NCI-H2196 (cell line): ENCODE measurements at regions not wholly inside any gene's neighbourhood (a gene's known extent, or its start where the extent isn't known, plus 50 kb on each side); places are given as distances from the start of the nearest gene placed in this dataset.

Experiments used
- DNase-seq: peaks from one replicate; lab custom pipeline; 2025; ENCODE audit not compliant: unreplicated experiment; lab: John Stamatoyannopoulos, UW

DNA sequence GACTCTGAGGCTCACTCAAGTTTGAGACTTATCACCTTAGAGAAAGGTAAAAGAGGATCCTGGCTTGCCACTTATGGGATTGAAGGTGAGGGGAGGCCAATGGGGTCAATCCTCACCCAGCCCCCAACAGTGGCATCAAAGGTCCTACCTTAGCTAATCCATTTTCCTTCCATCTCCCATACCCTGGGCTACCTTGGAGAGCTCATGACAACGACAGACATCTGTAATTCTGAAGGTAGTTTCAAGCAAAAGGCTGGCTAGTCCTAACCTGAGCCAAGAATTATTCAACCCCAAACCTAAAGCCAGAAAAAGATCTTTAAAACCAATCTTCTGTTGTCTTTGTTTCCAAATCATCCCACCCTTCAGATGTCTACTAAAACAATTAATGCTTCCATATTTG, 179.2 kb upstream of the GHITM start:
- DNase-seq, result no peak

DNA sequence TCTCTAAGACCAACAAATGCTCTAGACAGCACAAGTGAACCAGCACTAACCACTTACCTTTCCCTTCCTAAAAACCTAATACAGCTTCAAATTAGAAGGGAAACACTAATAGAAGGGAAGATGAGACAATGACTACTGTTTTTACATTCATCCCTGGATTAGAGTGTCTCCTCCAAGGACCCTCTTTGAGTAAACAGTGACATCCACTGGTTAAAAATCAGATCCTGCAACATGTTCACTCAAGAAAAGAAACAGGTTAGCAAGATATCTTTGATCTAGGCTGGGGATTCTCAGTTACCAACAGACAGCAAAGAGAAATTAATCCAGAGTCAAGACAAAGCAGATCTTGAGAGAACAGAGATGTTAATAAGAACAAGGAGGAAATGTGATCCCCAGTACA, 177.7 kb upstream of the GHITM start:
- DNase-seq, result no peak

GRCh38 chr10:83963446-83963845, 175.9 kb upstream of the GHITM start:
- no peak for DNase-seq

GRCh38 chr10:83965473-83965872, 173.8 kb upstream of the GHITM start:
- DNase-seq, result no peak

- no peak for DNase-seq
Observed at GRCh38 chr10:83968052-83968451, 171.3 kb upstream of the GHITM start.

- no peak for DNase-seq
Observed at GRCh38 chr10:83978681-83979383, 160.5 kb upstream of the GHITM start.

- no peak for DNase-seq
Observed at GRCh38 chr10:83982812-83983211, 156.5 kb upstream of the GHITM start.

DNA sequence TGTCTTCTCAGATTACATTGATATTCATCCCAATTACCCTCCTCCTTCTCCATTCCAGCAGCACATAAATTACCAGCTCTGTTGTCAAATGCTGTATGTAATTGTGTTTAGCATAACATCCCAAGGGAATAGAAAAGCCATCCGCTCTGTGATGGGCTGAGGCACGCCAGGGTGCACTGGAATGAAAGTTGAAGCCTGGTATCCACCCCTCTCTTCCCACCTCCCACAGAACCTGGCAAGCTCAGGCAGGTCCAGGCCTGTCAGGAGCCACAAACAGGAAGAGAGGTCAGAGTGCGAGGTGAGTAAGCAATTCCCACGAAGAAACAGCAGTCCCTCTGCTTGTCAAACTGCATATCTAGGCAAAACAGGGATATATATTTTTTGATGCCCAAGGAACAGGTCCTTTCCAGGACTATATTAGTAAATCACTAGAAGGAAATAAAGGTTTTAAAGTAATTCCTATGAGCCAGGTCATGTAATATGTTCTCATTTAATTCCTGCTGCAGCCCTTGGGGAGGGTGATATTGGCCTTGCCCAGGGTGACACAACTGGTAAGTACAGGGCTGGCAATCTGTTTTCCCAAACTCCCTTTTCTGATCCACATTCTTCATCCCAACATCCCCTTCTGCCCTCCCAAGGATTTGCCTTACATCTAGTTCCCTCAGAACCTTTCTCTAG, 155.6 kb upstream of the GHITM start:
- DNase-seq, result no peak

GRCh38 chr10:83984256-83984640, 155.1 kb upstream of the GHITM start:
- DNase-seq, result no peak

GRCh38 chr10:83986800-83987199, 152.5 kb upstream of the GHITM start:
- DNase-seq, result no peak

DNA sequence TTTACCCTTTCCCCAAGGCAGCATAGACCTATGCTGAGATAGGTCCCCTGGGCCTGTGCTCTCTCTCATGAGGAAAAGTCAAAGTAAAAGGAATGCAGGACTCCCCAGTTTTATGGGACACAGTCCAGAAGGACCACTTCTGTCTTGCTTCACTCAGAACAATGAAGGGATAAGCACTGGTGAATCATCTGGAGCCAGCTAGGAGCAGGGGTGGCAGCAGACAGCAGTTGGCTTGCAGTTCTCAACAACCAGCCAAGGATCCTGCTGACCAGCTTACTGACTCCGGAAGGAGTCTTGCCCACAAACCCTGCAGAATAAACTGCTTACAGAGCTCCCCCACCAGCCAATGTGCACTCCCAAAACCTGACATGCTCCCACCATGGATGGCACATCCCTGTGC, 152.1 kb upstream of the GHITM start:
- no peak for DNase-seq

DNA sequence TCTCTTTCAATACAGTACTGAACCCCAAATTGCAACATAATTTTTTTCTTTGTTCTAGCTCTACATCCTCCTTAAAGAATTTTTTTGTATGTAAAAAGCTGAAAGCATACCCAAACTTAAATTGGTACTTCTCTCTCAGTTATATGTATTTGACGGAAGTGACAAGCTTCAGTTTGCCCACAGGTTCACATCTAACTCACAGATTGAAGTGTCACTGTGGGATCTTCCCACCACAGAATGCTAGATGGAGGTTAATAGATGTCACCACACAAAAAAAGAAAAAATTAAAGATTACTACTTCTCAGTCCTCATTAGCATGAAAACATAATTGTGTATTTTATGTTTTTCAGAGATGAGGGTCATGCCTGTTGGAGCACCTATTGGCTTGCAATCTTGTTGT, 150.9 kb upstream of the GHITM start:
- no peak for DNase-seq

GRCh38 chr10:83990126-83990525, 149.2 kb upstream of the GHITM start:
- DNase-seq, result no peak

GRCh38 chr10:83991986-83992753, 147.1 kb upstream of the GHITM start:
- DNase-seq, result no peak

DNA sequence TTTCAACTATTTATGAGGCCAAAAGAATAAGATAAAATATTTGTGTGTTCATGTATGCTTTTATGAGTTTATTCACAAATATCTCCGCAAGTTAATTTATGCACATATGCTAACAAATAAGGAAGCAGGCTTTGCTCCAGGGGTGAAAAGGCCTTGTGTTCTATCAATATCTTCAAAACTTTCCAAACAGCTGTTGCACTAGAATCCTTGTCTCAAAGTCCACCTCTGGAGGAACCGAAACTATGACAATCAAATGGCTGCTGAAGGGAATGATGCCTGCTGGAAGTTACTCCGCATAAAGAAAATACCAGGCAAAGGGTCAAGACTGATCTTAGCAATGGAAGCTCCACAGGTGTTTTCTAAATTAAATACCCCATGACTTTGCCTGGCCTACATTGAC, 145.0 kb upstream of the GHITM start:
- no peak for DNase-seq

- DNase-seq, result no peak
Observed at GRCh38 chr10:83995738-83996331, 143.5 kb upstream of the GHITM start.

DNA sequence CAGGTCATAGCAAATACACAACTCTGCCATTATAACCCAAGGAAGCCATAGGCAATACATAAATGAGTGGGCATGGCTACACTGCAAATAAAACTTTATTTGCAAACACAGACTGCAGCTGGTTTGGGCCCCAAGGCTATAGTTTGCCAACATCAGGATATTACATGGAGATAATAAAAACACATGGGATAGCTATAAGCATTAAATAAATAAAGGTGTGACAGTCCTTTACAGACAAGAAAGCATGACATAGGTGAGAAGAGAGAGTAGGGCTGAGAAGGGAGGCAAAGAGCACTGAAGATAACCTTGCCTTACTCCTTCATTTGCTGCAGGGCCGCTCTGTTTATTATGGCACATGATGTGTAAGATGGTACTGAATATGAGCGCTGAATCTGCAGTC, 135.1 kb upstream of the GHITM start:
- DNase-seq, result no peak

- DNase-seq, result no peak
Observed at GRCh38 chr10:84005403-84005802, 133.9 kb upstream of the GHITM start.

DNA sequence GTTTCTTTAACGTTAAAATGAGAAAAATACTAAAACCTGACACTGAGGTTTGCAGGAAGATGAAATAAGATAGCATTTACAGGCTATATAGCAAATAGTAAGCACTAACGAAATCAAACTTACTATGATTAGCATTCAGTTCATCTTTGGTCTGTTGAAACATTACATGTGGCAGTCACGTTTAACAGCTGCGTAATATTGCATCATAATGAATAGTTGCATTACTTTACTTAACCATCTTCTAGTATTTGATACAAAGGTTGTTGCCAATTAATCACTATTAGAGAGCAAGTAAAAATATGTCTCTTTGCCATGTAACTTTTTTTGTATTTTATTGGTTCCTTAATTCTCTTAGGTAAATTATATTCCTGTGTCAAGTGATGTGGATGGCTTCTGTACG, 131.8 kb upstream of the GHITM start:
- DNase-seq, result no peak

DNA sequence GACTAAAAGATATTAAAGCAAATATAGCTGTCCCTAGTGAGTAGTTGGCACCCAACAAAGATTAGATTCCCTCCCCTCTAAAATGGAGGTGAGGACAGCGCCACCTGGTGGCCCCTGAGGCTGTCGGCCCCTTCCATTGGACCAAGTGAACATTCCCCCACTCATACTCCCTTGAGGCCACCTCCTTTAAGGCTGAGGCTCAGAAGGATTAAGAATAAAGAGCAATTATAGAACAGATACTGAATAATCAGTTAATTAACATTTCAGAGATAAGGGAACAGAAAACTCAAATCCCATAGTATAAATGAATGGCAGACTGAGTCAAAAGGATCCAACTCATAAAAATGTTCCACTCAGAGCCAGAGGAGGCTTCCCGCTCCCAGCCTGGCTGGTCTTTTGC, 130.4 kb upstream of the GHITM start:
- DNase-seq, result no peak

- DNase-seq, result no peak
Observed at GRCh38 chr10:84012431-84012830, 126.9 kb upstream of the GHITM start.
